NCI-H146 (cell line): ENCODE measurements at regions not wholly inside any gene's neighbourhood (a gene's known extent, or its start where the extent isn't known, plus 50 kb on each side); places are given as distances from the start of the nearest gene placed in this dataset.

ENCODE experiments used
- DNase-seq: peaks from one replicate; lab custom pipeline; 2025; lab: John Stamatoyannopoulos, UW

DNA sequence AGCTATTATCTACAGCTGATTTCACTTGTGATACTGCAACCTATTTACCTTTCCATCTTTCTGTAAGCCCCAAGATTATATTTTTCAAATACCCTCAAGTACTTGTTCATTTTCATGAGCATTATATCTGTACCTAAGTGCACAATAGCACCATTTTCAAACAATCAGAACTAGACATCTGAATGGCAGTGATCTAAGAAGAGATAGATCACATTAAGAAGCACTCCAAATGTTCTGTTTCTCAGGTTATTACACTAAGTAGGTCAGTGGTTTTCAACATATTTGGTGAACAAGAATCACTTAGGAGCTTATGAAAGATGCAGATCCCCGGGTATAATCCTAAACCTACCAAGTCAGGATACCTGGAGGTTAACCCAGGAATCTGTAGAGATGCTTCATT lies 872.7 kb downstream of the DCDC2C start:
- DNase-seq: no peak

DNA sequence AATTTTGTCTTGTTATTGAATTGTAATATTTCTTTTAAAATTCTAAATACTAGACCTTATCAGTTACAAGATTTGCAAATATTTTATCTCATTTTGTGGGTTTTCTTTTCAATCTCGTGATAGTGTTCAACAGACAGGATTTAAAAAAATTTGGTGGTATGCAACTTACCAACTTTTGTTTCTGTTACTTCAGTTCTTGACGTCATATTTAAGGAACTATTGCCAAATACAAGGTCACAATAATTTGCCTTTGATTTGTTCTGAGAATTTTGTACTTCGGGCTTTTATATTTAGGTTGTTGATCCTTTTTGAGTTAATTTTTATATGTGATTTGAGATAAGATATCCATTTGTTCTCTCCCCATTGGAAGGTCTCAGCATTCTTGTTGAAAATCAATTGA lies 876.6 kb downstream of the DCDC2C start:
- no peak for DNase-seq

DNA sequence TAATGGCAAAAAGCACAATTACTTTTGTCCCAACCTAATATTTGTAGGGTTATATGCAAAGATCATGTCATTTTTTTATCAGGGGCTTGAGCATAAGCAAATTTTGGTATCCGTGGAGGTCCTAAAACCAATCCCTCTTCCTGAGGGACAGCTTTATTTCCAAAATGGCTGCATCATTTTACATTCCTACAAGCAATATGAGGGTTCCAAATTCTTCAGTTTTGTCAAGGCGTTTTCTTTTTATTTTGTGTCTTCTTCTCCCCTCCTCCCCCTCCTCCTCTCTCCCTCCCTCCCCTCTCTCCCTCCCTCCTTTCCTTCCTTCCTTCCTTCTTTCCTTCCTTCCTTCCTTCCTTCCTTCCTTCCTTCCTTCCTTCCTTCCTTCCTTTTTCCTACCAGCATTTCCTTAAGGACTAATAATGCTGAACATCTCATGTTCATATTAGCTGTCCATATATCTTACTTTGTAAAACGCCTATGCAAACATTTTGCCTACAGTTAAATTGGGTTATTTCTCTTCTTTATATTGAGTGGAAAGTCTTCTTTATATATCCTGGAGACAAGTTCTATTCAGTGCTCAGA lies 881.8 kb downstream of the DCDC2C start:
- no peak for DNase-seq

DNA sequence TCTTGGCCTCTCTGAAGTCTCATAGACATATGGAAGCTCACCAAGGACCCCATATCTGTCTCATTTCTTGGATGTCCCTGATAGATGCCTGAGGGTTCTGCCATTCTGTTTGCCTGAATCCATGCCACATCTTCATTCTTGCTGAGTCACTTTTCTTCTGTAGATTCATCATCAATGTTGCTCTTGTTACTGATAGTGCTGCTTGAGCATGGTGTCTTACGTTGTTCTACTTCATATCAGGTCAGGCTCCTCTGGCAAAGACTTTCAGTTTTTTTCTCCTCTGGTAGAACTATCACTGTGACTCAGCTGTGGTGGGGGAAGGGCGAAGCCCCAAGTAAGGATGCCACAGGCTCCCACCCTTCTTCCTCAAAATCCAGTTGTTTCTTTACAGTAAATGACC lies 885.2 kb downstream of the DCDC2C start:
- no peak for DNase-seq

DNA sequence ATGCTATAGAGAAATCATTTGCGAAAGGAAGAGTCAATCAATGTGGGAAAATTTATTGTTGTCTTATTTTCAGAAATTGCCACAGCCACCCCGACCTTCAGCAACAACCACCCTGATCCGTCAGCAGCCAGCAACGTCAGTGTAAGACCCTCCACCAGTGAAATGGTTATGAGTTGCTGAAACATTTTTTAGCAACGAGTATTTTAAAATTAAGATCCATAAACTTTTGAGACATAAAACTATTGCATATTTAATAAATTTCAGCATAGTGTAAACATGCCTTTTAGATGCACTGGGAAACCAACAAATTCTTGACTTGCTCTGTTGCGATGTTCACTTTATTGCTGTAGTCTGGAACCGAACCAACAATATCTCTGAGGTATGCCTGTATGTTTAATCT lies 887.9 kb downstream of the DCDC2C start:
- no peak for DNase-seq

DNA sequence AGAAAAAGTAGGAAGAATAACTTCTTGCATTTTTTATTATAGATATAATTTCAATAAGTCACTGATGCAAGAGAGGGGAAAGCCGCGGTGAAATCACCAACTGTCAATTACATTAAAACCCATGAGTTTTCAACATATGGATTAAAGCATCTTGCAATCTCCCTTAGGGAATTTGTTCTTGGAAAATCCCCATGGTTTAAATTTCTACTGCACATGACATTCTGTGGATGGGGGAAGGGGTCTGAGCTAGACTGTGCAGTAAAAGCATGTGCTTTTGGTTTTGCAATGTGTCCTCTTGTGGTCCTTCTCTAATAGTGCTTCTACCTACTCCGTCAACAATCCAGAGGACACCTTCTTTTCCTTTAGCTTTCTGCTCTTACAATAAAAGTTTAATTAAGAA lies 894.0 kb downstream of the DCDC2C start:
- no peak for DNase-seq

DNA sequence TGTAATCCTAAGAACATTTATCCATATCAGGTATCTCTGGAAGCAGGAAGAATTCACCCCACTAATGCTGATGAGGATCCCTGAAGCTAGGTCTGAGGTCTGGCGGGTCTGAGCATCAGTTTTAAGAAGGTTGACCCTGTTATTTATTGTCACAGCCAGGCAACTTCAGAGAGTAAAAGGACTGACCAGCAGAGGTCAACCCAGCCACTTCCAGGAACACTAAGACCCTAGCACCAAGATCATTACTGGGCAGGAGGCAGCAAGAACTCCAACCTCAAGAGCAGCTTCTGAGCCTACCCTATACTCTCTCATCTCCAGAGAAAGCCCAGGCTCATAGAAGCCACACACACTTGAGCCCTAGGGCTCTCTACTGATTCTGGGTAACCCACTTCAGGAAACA lies 901.4 kb downstream of the DCDC2C start:
- peak; percentile 8 for DNase-seq

DNA sequence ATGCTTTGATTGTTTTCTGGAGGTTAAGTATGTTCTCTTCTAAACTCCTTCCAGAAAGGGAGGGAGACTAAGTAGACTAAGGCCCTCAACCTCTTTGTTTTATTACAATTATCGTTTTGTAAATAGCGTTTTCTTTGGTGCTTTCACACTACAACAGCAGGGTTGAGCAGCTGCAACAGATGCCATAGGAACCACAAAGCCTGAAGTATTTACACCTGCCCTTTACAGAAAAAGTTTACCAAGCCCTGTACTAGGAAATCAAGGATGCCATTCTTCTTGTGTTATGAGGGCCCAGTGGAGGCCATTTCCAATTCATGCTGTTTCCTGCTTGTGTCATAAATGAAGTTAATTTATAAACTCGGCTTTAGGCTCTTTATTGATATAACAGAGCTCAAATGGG lies 914.8 kb downstream of the DCDC2C start:
- peak; percentile 38 for DNase-seq

DNA sequence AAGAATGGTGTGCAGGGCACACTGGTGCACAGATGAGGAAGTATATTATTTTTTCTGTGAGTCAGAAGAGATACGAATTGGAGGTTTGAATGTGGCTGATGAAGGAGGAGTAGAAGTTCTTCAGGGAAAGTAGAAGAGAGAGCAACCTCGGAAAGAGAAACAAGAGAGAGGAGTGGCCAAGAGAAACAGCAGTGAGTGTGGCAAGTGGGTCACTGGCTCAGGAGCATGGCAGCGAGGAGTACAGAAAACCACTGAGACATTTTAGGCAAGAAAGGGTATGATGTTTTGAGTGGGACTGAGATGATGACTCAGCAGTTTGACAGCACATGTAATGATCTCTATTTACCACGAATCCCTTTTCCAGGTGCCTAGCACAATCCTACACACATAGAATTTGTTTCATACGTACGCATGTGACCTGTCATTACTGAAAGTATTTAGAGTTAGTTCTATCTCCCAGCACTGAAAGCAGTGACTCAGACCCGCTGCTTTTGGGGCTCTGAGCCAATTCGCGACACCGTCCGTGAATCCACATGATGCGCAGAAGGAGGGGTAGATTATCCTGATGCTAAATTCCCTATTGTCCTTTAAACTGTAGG lies 915.4 kb downstream of the DCDC2C start:
- no peak for DNase-seq

DNA sequence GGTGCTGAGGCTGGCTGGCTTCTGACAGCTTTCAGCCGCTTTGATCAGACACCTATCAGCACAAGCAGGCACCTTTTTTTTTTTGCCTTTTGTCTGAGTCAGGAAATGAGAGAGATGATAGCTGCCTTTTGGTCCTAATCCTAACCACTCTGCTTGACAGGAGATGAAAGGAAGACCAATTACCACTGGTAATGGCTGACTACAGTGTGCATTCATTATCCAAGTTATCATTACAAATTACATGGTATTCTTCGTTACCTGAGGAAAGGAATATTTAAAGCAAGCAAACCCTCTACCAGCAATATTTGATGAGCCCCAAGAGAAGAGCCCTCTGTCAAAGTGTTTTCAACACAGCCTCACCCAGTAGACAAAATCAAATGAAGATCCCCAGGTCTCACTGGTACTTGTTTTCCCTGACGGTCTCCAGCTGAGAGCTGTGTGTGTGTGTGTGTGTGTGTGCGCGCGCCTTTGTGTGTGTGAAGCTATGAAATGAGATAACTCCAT lies 925.7 kb downstream of the DCDC2C start:
- DNase-seq: peak; percentile 96

DNA sequence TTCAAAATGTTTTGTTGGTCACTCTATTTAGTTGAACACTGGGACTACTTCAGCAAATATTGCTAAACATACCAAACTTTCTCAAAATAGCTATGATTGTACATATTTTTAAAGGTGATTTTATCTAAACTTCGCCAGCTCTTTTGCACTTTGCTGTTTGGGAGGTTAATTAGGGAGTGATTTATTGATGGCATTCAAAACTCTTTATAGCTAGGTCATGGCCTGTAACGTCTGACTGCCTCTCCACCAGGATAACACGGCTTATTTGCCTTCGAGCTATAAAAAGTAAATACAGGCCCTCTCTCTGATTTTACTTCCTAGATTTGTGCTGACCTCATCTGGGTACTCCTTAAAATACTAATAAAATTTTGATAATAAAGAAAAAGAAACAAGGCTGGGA lies 931.9 kb downstream of the DCDC2C start:
- peak; percentile 79 for DNase-seq

DNA sequence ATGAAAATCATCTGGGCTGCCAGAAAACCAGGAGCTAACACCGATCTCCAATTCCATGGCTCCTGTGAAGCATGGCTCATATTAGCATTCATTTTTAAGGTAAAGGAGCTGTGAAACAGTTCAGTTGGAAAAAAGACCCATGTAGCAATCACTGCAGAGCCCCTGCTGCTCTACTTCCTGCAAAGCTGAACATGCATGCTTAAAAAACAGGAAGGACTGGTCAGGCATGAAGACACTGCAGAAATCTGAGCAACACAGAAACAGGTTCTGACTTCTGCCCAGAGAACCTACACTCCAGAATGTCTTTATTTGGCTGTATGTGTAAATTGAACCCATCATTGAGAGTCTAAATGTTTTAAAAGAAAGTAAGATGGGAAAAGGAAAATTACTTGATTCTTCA lies 950.6 kb downstream of the DCDC2C start:
- DNase-seq: peak; percentile 10

DNA sequence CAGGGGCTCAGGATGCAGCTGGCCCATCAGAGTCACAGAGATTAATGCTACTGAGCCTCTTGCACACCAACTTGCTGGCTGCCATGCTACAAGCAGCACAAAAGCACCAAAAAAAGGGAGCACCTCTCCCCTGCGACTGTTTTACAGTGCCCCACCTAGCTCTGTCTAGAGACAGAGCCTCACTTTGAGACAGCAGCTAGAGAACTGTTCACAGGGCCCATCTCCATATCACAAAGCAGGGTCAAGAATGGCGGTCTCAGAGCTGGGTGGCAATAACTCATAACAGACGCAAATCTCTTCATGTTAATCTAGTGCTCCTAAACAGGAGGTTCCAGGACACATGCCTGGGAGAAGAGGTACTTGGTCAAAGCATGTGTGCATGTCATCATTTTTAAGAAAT lies 953.0 kb downstream of the DCDC2C start:
- DNase-seq: no peak

DNA sequence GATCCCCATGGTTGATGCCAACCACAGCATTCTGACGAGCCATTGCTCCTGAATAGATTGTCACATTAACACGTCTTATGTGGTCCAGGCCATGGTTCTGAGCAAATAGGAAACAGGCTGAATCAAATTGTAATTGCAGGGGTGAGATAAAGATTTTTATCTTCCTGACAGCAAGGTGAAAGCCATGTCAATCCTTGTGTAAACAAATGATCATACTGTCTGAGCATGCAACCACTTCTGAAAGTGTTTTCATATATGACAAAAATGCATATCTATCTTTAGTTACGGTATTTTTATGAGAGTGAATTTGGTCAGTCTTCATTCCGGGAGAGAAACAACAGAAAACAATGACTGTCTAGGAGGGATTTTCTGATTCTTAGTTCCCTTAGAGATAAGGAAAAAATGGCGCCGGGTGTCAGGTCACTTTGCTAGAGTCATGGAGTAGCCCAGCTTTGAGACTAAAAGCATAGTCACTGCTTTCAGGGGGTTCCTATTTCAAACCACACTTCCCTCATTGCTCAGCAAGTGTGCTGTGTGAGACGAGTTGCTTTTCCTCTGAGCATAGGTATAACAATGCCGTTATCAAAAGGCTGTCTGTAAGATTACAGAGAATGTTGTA lies 958.9 kb downstream of the DCDC2C start:
- DNase-seq: peak; percentile 45

DNA sequence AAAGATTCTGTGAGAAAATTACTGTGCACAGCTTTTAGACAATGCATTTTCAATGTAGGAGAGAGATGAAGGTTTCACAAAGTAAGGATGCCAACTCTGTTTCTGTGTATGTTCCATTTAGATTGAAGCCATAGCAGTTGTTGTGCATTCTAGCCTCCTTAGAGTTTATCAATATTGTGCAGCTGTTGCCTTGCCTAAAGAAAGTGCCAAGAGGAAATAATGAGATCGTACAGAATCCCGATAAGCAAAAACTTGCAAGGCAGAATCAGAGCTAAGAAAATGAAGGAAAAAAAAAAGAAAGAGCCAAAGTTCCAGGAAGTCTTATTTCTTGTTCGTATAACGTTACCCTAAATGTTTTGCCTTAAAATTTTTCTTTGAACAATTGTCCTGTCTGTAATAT lies 965.0 kb downstream of the DCDC2C start:
- no peak for DNase-seq

DNA sequence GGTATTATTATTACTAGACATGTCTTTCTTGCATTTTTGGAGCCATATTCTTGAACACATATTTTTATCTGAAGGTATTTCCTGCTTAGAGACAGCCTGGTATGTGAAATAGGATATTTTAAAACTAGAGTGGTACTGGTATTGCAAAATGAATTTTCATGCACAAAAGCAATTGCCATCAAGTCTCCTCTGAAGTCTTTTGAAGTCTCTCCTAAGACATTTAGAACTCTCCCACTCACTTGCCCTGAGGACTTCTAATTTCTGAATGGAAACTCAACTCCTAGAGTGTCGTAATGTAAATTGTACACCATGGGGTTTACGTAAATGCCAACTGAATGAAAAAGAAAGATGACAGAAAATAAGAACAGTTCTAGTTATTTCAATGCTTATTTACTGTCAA lies 967.0 kb downstream of the DCDC2C start:
- DNase-seq: no peak

DNA sequence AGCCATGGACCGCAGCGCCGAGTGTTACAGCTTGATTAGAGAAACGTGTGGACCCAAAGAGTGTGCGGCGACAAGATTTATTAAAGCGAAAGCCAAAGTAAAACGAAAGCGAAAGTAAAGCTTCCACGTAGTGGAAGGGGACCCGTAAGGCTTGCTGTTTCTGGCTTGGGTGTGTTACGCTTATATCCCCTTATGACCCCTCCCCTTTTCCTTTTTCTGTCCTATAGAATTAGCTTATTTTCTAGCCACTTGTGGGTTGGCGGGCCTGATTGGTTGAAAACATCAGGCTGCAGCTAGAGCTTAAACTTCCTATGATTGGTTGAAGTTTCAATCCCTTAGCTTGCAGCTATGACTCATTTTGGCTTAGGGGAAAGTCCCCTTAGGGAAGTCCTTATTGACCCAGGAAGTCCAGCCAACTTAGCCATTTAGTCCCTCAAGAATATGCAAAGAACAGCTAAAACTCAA lies 969.7 kb downstream of the DCDC2C start:
- DNase-seq: peak; percentile 84

DNA sequence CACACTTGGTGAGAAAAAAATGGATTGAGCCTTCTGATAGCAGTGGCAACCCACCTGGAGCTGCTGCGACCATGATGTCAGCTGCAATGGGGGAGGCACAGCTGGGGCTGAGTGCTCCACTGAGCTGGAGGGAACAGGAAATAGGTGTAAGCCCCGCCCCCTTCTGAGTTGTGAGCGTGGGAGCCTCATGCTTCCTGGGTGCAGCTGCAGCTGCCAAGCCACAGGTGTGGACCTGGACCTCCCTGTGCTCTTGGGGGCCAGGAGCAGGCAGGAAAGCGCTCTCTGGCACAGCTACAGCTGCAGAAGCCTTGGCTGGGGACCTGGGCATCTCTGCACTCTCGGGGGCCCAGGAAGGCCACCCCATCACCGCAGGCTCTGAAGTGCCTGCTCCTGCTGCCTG lies 970.6 kb downstream of the DCDC2C start:
- DNase-seq: peak; percentile 78

DNA sequence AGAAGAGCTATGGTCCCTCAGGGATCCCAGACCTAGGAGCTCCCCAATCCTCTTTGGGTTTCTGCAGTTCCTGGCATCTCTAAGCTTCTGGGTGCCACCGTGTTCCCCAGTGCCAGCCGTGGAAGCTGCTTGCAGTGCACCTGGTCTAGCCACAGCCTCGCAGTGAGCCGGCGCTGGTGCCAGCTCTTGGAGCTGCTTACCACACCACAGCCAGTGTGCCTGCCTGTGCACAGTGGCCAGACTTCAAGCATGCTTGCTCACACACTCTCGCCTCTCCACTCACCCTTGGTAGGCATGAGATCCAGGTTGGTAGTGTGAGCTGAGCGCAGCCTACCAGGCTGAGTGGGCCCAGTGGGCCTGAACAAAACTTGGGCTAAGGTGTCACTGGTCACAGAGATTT lies 971.9 kb downstream of the DCDC2C start:
- no peak for DNase-seq

DNA sequence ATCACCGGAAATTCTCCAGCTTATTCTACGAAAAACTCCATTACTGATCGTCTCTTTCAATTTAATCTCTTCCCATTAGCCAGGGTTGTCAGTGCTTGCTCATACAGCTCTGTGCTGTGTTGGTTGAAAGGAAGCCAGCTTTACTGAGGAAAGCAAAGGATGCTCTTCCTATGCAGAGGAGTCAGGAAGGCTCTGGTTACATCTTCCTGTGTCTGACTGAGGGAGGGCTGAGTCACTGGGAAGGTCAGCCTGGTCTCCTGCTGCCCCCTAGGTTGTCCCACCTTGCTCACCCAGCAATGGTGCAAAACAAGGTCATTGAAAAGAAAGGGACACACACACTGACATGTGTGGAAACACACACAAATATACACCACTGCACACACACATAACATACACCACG lies 975.6 kb downstream of the DCDC2C start:
- no peak for DNase-seq

DNA sequence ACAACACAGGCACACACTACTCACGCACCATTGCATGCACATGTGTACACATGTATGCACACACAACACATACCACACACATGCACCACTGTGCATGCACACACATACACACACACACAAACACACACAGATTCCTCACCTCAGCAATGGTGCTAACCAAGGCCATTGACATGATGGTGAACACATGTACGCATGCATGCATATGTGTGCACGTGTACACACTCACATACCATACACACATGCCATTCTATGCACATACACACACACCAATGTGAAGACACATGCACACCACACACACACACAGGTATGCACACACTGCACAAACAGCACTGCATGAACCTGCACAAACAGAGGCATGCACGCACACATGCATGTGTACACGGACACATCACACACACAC lies 976.0 kb downstream of the DCDC2C start:
- no peak for DNase-seq

DNA sequence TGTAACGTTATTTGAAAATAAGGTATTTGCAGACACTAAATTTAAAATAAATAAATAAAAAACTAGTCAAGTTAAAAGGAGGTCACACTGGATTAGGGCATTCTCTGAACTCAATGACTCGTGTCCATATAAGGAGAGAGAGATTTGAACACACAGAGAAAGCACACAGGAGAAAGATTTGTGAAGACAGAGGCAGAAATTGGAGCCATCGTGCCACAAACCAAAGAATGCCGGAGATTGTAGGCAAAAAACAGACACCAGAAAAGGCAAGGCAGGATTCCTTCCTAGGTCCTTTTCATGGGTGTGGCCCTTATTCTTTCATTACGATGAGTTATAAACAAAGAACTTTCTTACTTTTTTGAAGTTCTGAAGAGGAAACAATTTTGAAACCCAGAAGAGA lies 981.5 kb downstream of the DCDC2C start:
- no peak for DNase-seq

DNA sequence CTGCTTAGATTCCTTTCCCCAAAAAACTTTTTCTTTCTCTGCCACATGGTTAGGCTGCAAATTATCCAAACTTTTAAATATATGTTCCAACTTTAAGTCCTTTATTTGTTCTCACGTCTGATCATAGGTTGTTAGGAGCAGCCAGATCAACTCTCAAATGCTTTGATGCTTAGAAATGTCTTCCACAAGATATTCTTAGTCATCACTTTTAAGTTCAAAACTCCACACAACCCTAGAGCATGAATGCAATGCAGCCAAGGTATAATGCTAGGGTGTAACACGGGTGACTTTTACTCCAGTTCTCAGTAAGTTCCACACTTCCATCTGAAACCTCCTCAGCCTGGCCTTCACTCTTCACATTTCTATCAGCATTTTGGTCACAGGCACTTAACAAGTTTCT lies 987.5 kb downstream of the DCDC2C start:
- DNase-seq: no peak

DNA sequence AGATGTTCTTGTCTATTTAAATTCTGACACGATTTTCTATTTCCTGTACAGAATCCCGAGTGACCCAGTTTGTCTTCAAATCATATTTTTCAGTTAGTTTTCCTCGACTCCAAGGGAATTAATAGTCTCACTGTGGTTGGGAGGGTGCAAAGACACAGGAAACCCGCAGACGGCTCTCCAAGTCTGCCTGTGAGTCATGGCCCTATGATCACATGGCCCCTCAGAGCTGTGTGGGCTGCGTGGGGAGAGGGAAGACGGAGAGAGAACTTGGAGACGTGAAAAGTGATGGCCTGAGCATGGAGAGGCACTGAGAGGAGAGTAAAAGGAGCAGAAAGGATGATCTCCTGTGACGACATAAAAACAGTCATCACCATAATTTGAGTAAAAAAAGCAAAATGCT lies 989.9 kb downstream of the DCDC2C start:
- no peak for DNase-seq
